ENCODE measurements at regions not wholly inside any gene's neighbourhood (a gene's known extent, or its start where the extent isn't known, plus 50 kb on each side); places are given as distances from the start of the nearest gene placed in this dataset.

DNA sequence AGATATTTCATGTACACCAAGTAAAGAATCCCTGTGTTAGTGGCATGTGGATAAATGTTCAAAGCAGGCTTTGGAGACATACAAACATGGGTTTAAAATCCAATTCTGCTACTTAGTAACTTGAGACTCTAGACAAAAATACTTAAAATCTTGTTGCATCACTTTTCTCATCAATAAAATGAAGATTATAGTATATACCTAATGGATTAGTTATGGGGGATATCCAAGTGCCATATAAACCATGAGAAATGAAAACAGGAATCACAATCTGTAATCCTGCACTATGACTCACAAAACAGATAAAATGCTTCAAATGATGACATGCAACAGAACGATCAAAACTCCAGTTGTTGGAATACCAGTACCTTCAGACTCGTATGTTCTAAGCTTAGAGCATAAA is 496.0 kb upstream of the RGMA start:
- H2BK20ac ChIP-seq (ENCODE audit: low read length) = no peak overlapping the region
- H4K91ac ChIP-seq (replicated peaks; ENCODE audit: insufficient read length, low read length) = no peak overlapping the region
- H3K4me1 ChIP-seq (replicated peaks in 1 of 4; ENCODE audit: control insufficient read depth in 3 of 4, insufficient read depth in 4 of 4, low read length in 3 of 4) = no peaks in the 10 kb centered on the region
- no peak overlapping the region for H3K4me3 ChIP-seq (ENCODE audit: extremely low read depth in 1 of 4, insufficient read depth in 2 of 4, low read depth in 3 of 4, low read length in 4 of 4)
- no peak overlapping the region for H2AFZ ChIP-seq (ENCODE audit: low read length)
- POLR2A ChIA-PET (ENCODE audit: partially characterized antibody) = no interaction called here
- no peak overlapping the region for H3K4ac ChIP-seq (replicated peaks; ENCODE audit: insufficient read length, low read depth, low read length)
- no peaks in the 10 kb centered on the region for H4K20me1 ChIP-seq (replicated peaks in 1 of 2; ENCODE audit: control insufficient read depth in 1 of 2, insufficient read depth in 2 of 2, low read length in 2 of 2)
- H2BK12ac ChIP-seq (ENCODE audit: low read depth, low read length) = no peak overlapping the region
- no peak overlapping the region for H4K5ac ChIP-seq (ENCODE audit: insufficient read length, low read depth, low read length)
- H3K23me2 ChIP-seq (ENCODE audit: low read depth, low read length) = no peaks in the 10 kb centered on the region
- H3K9ac ChIP-seq (replicated peaks in 1 of 4; ENCODE audit: extremely low read depth in 1 of 4, low read depth in 3 of 4, low read length in 3 of 4) = no peak overlapping the region
- WGBS, 2 experiments (ENCODE audit: extremely low coverage in 1 of 2, insufficient coverage in 1 of 2, insufficient read length in 1 of 2, insufficient replicate concordance in 2 of 2, low coverage in 1 of 2, low lambda C conversion rate in 2 of 2, missing lambda C conversion rate in 1 of 2) = 90% methylated on average over 2 of the region's 2 CpGs; no CpG with 5 or more reads in 1 of the 2 experiments
- no peaks in the 10 kb centered on the region for H3K27me3 ChIP-seq (replicated peaks in 1 of 4; ENCODE audit: control insufficient read depth in 3 of 4, extremely low read depth in 1 of 4, insufficient read depth in 3 of 4, low read length in 3 of 4)
- H3K79me2 ChIP-seq (ENCODE audit: control insufficient read depth in 1 of 2, insufficient read depth in 2 of 2, low read length in 2 of 2) = no peaks in the 10 kb centered on the region
- no peak overlapping the region for H3K18ac ChIP-seq (ENCODE audit: extremely low read depth, low read length)
- no peak overlapping the region for H4K8ac ChIP-seq (ENCODE audit: extremely low read depth, insufficient read depth, low read length)
- no peaks in the 10 kb centered on the region for H3K36me3 ChIP-seq (ENCODE audit: control insufficient read depth in 2 of 4, insufficient read depth in 4 of 4, low read length in 3 of 4)
- H3K14ac ChIP-seq (ENCODE audit: insufficient read length) = no peak overlapping the region
- no peak overlapping the region for H3K23ac ChIP-seq (ENCODE audit: insufficient read length)
- H2BK15ac ChIP-seq (ENCODE audit: low read length) = no peak overlapping the region
- no peak overlapping the region for H2BK5ac ChIP-seq (ENCODE audit: low read depth, low read length)
- no peak overlapping the region for H2BK120ac ChIP-seq (replicated peaks; ENCODE audit: low read depth, low read length)
- no peaks in the 10 kb centered on the region for H3K9me3 ChIP-seq (ENCODE audit: insufficient read depth in 2 of 2, low read depth in 1 of 2, low read length in 1 of 2)
- H3K27ac ChIP-seq (ENCODE audit: low read depth, low read length) = no peak overlapping the region
- H3K79me1 ChIP-seq (ENCODE audit: low read depth, low read length) = no peaks in the 10 kb centered on the region
- CTCF ChIA-PET (ENCODE audit: partially characterized antibody) = no interaction called here
- no peak for DNase-seq (ENCODE audit: low read depth in 1 of 2, low spot score in 2 of 2)
- no peak overlapping the region for H3K56ac ChIP-seq (replicated peaks; ENCODE audit: insufficient read length, low read depth, low read length)
- FAIRE-seq = no peak
- H2AK5ac ChIP-seq (ENCODE audit: low read depth, low read length) = no peak overlapping the region
- H3K4me2 ChIP-seq (ENCODE audit: insufficient read depth in 1 of 2, low read depth in 2 of 2, low read length in 2 of 2) = no peak overlapping the region
- TF ChIP-seq, protein P1, sequence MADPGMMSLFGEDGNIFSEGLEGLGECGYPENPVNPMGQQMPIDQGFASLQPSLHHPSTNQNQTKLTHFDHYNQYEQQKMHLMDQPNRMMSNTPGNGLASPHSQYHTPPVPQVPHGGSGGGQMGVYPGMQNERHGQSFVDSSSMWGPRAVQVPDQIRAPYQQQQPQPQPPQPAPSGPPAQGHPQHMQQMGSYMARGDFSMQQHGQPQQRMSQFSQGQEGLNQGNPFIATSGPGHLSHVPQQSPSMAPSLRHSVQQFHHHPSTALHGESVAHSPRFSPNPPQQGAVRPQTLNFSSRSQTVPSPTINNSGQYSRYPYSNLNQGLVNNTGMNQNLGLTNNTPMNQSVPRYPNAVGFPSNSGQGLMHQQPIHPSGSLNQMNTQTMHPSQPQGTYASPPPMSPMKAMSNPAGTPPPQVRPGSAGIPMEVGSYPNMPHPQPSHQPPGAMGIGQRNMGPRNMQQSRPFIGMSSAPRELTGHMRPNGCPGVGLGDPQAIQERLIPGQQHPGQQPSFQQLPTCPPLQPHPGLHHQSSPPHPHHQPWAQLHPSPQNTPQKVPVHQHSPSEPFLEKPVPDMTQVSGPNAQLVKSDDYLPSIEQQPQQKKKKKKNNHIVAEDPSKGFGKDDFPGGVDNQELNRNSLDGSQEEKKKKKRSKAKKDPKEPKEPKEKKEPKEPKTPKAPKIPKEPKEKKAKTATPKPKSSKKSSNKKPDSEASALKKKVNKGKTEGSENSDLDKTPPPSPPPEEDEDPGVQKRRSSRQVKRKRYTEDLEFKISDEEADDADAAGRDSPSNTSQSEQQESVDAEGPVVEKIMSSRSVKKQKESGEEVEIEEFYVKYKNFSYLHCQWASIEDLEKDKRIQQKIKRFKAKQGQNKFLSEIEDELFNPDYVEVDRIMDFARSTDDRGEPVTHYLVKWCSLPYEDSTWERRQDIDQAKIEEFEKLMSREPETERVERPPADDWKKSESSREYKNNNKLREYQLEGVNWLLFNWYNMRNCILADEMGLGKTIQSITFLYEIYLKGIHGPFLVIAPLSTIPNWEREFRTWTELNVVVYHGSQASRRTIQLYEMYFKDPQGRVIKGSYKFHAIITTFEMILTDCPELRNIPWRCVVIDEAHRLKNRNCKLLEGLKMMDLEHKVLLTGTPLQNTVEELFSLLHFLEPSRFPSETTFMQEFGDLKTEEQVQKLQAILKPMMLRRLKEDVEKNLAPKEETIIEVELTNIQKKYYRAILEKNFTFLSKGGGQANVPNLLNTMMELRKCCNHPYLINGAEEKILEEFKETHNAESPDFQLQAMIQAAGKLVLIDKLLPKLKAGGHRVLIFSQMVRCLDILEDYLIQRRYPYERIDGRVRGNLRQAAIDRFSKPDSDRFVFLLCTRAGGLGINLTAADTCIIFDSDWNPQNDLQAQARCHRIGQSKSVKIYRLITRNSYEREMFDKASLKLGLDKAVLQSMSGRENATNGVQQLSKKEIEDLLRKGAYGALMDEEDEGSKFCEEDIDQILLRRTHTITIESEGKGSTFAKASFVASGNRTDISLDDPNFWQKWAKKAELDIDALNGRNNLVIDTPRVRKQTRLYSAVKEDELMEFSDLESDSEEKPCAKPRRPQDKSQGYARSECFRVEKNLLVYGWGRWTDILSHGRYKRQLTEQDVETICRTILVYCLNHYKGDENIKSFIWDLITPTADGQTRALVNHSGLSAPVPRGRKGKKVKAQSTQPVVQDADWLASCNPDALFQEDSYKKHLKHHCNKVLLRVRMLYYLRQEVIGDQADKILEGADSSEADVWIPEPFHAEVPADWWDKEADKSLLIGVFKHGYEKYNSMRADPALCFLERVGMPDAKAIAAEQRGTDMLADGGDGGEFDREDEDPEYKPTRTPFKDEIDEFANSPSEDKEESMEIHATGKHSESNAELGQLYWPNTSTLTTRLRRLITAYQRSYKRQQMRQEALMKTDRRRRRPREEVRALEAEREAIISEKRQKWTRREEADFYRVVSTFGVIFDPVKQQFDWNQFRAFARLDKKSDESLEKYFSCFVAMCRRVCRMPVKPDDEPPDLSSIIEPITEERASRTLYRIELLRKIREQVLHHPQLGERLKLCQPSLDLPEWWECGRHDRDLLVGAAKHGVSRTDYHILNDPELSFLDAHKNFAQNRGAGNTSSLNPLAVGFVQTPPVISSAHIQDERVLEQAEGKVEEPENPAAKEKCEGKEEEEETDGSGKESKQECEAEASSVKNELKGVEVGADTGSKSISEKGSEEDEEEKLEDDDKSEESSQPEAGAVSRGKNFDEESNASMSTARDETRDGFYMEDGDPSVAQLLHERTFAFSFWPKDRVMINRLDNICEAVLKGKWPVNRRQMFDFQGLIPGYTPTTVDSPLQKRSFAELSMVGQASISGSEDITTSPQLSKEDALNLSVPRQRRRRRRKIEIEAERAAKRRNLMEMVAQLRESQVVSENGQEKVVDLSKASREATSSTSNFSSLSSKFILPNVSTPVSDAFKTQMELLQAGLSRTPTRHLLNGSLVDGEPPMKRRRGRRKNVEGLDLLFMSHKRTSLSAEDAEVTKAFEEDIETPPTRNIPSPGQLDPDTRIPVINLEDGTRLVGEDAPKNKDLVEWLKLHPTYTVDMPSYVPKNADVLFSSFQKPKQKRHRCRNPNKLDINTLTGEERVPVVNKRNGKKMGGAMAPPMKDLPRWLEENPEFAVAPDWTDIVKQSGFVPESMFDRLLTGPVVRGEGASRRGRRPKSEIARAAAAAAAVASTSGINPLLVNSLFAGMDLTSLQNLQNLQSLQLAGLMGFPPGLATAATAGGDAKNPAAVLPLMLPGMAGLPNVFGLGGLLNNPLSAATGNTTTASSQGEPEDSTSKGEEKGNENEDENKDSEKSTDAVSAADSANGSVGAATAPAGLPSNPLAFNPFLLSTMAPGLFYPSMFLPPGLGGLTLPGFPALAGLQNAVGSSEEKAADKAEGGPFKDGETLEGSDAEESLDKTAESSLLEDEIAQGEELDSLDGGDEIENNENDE (IDR thresholded peaks at IDR 0.05; ENCODE audit: insufficient replicate concordance, low read length) = no peak

Data from H1 (cell line).